C1 segment of cervical spinal cord (tissue), 14 donors: ENCODE measurements at regions not wholly inside any gene's neighbourhood (a gene's known extent, or its start where the extent isn't known, plus 50 kb on each side); places are given as distances from the start of the nearest gene placed in this dataset.
A peak's percentile ranks its signal among the peaks of the same experiment; 100 is the strongest.

ENCODE experiments used
- DNase-seq, 14 donors: peaks; one replicate each; lab custom pipeline; 2025; lab: John Stamatoyannopoulos, UW

GRCh38 chr13:74084375-74084935 is 49.7 kb downstream of the KLF12 start:
- no peak for DNase-seq

DNA sequence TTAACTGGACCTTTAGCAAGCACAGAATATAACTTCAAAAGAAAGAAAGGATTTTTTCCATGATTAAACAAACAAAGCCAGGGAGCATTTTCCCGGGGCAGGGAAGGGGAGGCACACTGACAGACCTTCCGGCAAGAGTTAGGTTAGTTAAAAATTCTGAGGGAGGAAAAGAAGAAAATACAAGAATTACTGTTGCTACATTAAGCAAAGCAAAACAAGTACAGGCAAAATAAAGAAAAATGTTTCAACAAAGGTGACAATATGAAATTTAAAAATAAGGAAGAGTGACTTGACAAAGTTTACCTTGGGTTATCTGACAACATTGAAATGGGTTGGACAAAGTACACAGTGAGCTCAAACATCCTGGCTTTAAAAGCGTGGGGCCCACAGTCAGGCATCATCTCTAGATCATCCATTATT is 51.5 kb downstream of the KLF12 start:
- DNase-seq, result no peak

- no peak for DNase-seq
Observed at GRCh38 chr13:74080762-74081161, 53.4 kb downstream of the KLF12 start.

- DNase-seq, result no peak
Observed at GRCh38 chr13:74077792-74078191, 56.4 kb downstream of the KLF12 start.

DNA sequence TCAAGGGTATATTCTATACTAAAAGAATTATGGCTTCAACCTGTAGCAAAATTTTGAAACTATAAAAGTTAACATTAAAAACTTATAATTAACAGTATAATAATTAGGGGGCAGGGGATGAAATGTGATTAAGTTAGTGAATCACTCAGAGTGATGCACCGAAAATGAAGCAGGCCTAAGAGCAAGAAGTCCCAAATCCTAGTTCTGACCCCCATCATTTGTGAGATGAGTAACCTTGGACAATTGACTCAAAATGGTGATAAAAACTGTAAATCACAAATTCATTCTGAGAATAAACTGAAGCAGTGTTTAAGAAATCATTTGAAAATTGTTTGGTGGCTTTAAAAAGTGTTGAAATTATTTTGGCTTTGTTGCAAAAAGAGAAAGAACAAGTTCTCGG is 56.8 kb downstream of the KLF12 start:
- DNase-seq, result no peak

GRCh38 chr13:74074723-74075122 is 59.5 kb downstream of the KLF12 start:
- no peak for DNase-seq

DNA sequence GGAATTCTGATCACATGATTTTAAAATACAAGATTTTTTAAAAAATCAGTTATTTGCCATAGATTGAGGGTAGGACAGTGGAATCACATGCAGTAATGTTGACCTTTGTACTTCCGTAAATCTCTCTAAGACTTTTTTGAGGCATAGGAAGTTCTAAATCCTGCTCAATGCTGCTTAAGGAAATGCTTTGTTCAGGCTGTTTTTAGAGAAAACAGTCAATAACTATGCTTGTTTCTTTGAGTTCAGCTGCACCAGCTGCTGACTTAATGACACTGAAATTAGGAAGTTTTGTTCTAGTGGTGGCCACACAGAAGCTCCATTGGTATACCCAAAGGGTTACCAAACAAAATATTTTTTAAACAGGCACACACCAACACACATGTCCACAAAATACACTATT is 60.9 kb downstream of the KLF12 start:
- DNase-seq, result no peak

DNA sequence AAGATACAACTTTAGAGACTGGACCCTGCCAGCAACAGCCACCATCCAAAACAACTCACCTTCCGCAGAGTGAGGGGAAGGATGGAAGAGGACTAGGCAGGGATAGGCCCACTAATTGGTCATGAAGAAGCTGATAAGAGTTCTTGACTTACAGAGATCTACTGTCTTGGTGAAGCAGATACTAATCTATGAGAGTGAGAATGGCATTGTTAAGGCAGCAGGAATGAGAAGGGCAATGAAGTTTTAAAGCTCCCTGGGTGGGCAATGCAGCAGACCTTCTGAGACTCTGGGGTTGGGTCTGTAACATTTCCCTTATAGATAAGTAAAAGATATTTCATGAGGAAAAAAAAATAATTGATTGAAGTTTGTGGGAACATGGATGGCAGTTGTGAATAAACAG is 63.7 kb downstream of the KLF12 start:
- DNase-seq, result no peak

GRCh38 chr13:74070065-74070464 is 64.1 kb downstream of the KLF12 start:
- DNase-seq, result no peak

- no peak for DNase-seq
Observed at GRCh38 chr13:74068471-74068870, 65.7 kb downstream of the KLF12 start.

- DNase-seq, result no peak
Observed at GRCh38 chr13:74067818-74068217, 66.4 kb downstream of the KLF12 start.

DNA sequence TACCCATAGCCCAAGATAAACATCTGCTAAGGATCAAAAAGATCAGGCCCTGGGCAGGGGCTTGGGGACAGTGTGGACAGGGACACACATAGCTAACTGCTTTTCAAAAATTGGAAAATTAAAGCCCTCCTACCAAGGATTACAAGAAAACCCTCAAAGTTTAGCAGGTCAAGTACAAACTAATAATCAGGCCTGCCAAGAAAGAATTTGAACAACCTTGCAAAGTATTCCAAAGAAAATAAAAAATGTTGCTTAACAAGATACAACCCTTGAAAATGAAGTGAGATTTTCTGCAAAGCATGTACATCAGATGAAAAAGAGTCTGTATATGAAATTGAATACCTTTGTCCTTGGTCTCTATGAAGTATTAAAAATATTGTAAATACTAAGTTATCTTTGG is 67.3 kb downstream of the KLF12 start:
- DNase-seq, result no peak

DNA sequence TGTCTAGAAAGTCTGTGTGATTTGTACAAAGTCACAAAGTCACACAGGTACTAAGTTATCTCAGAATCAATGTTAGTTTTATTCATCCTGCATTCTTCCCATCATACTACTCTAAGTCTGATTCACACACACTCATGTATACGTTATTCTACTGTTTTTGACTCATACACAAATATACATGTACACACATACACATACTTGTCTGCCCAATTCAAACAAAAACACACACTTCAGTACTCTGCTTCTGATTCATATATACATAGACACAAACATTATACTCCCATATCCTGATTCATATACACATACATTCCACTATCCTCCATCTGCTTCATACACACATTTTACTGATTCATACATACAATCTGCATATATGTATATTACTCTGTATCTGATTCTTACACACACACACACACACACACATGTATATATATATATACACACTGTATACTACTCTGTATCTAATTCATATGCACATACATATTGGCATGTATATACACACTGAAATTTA is 69.3 kb downstream of the KLF12 start:
- no peak for DNase-seq

GRCh38 chr13:74063533-74064100 is 70.6 kb downstream of the KLF12 start:
- DNase-seq, result peak in 1 of 14 donors; percentile 31

DNA sequence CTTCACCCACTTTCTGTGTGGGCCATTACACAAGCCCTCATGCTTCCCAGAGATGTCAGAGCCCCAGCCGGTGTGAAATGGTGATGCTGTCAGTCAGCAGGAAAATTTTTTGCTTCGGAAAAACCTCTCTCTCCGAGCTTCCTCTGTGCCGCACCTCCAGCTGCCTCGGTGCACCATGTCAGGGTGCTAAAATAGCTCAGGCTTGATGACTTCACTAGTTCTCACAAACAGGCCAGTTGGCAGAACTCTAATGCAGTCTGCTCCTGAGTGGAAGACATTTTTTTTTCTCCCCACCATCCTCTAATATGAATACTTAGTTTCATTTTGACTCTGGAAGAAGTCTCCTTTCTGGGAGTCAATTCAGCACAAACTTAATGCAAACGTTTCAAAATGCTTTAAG is 71.3 kb downstream of the KLF12 start:
- peak in 9 of 14 donors; percentile 8 to 83 (median 16) for DNase-seq

GRCh38 chr13:74061926-74062595 is 72.1 kb downstream of the KLF12 start:
- peak in 1 of 14 donors; percentile 14 for DNase-seq

GRCh38 chr13:74056801-74057542 is 77.2 kb downstream of the KLF12 start:
- no peak for DNase-seq

GRCh38 chr13:74052402-74052928 is 81.7 kb downstream of the KLF12 start:
- DNase-seq, result no peak

- no peak for DNase-seq
Observed at GRCh38 chr13:74048756-74049155, 85.4 kb downstream of the KLF12 start.

DNA sequence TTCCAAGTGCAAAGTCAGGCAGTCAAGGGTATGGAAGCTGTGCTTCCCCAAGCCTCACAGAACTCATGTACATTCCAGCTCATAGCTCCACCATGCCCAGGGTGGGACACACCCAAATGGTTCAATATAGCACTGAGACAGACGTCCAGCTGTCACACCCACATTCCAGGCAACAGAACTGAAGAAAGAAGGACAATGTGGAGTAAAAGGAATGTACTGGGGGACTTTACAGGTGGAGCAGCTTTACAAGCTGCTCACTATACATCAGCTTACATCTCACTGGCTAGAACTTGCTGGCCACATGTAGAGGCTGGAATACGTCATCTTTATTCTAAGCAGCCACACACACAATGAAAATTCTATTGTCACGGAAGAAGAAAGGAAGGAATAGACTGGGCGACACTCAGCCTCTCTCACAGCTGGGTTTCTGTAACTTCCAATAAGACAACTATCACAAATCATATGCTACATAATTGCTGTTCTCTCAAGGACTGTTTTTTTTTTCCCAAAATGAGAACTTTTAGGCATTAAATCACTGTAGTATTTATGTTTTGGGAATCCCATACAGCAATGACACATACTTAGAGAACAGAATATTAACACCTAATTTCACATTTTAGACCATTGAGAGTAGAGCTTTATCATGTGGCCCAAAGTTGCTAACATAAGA is 86.1 kb downstream of the KLF12 start:
- no peak for DNase-seq

DNA sequence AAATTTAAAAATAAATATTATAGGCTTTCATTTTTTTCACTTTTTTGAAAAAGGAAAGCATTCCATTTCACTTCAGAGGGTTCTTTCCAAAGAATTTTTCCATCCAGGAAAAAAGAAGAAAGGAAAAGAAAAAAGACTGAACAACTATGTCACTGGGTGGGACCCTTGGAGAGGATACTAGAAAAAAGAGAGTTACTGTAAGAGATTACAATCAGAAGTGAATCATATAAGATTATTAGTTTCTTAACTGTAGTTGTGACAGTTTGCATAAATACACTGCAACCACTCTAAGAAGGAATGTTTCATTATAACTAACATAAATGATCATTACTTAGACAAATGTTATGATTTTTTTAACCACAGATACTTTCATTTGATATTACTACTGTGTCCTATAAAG is 87.8 kb downstream of the KLF12 start:
- DNase-seq, result no peak

GRCh38 chr13:74045583-74045982 is 88.6 kb downstream of the KLF12 start:
- DNase-seq, result no peak
